Dermis blood vessel endothelial cell (primary cell): ENCODE measurements at regions not wholly inside any gene's neighbourhood (a gene's known extent, or its start where the extent isn't known, plus 50 kb on each side); places are given as distances from the start of the nearest gene placed in this dataset.

ENCODE experiments used
- DNase-seq: peaks from one replicate; pipeline ENCODE4 v3.0.0; 2010

- no peak for DNase-seq
Observed at GRCh38 chr2:67462738-67463496, 65.8 kb downstream of the ETAA1 start.

DNA sequence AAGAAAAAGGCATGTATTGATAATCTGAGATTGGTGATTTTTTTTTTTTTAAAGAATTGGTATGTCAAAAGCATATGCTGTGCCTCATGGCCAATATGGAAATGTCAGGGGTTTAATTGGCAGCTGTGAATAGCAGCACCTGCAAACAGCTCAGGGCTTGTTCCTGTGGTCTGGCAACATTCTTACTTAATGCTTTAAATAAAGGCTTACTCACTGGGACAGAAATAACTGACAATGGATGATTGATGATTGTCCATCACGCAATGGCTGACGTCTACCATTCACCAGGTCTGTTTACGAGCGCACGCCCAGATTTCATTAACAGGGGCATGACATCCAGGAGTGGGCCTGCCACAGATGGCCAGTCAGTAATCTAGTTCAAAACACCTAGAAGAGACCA is 66.7 kb downstream of the ETAA1 start:
- DNase-seq = peak; percentile 75

DNA sequence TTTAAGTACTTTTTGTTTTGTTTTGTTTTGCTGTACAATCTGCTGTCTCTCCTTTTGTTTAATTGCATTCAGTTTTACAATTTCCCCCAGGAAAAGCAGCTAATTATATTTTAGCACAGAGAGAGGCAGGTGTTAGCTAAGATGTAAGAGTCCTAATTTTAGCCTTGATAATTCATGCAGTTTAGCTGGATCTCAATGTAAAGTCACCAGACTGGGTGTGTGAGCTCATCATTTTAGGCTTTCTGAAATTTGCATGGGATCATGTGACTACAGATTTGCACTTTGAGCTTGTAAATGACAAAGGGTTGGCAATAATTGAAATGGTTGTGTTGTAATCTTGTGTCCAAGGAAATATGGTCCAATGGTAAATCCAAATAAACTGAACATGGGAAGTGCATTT is 68.5 kb downstream of the ETAA1 start:
- DNase-seq = no peak

- DNase-seq = no peak
Observed at GRCh38 chr2:67466734-67467133, 69.6 kb downstream of the ETAA1 start.

- DNase-seq = no peak
Observed at GRCh38 chr2:67471681-67472080, 74.5 kb downstream of the ETAA1 start.

DNA sequence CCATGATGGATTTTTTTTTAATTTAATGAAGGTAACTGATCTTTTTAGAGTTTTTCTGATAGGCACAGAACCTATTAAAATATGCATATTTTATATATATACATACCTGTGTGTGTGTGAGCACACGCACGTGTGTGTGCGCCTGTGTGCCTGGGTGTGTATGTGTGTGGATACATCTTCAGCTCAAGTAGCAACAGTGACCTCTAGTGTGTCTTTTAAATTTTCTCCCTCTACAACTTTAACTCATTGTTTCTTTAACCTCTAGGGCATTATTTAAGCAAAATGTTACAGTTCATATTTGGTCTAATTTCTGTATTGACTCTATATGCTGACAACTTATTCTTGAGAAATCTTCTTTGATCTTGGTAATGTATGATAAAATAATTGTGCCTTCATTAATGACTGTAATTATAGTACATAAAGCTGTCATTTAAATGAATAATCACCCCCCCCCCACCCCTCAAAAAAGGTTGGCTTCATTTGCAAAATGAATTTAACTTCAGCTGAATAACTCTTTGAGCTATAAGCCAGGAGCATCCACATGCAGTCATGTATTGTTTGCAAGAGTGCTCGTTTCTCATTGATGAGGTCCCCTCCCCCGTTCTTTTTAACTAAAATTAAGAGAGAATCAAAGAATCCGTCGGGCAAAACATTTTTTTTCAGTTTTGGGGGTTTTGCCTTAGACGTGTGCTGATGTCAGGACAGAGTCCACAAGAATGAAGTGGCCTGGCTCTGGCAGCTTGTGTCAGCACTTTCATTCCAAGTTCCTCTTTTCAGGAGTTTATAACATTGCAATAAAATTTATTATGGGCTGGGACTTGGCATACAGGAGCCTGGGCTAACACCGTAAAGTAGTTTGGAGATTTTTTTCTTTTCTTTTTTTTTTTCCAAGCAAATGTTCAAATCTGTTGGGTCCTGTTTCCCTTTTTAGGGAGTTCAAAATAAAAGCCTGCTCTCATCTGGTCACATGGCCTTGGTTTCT is 80.0 kb downstream of the ETAA1 start:
- peak; percentile 72 for DNase-seq

GRCh38 chr2:67479261-67479660 is 82.1 kb downstream of the ETAA1 start:
- DNase-seq = no peak

GRCh38 chr2:67485431-67485830 is 88.3 kb downstream of the ETAA1 start:
- no peak for DNase-seq

- no peak for DNase-seq
Observed at GRCh38 chr2:67486041-67486796, 89.1 kb downstream of the ETAA1 start.

GRCh38 chr2:67487993-67488392 is 90.9 kb downstream of the ETAA1 start:
- no peak for DNase-seq

GRCh38 chr2:67489396-67489795 is 92.3 kb downstream of the ETAA1 start:
- no peak for DNase-seq

DNA sequence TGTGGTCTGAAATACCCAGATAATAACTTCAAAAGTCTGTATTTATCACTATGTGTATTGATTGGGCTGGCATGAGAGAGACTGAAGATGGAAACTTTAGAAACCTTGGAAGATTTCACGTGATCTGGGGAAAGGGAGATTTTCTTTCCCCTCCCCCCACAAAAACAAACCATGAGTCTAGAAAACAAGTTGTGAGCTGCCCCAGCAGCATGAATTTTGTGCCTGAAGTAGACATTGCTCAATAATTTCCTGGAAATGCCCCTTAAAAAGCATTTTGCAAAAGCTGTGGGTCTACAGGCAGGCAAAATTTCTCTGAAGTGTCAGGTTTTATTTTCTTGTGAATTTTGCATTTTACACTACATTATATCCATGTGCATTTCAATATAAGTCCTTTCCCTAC is 101.8 kb downstream of the ETAA1 start:
- no peak for DNase-seq

DNA sequence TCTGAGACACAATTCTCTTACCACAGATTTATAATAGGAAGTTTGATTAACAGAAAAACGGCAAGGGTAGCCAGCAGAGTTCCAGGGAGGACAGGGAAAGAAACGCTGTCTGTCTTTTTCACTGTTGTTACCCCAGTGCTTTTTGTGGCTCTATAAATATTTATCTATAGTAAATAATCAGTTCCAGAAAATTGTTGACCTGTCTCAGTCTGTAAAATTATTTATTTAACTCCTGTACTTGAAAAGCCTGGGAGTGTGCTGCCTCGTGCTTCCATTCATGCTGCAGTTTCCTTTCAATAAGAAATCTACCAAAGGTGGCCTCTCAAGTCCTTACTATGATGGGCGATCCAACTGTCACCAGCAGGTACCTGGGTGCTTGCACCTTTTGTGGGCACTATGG is 102.9 kb downstream of the ETAA1 start:
- DNase-seq = no peak

- DNase-seq = no peak
Observed at GRCh38 chr2:67500541-67500940, 103.4 kb downstream of the ETAA1 start.

- DNase-seq = peak; percentile 68
Observed at GRCh38 chr2:67502346-67503065, 105.4 kb downstream of the ETAA1 start.

DNA sequence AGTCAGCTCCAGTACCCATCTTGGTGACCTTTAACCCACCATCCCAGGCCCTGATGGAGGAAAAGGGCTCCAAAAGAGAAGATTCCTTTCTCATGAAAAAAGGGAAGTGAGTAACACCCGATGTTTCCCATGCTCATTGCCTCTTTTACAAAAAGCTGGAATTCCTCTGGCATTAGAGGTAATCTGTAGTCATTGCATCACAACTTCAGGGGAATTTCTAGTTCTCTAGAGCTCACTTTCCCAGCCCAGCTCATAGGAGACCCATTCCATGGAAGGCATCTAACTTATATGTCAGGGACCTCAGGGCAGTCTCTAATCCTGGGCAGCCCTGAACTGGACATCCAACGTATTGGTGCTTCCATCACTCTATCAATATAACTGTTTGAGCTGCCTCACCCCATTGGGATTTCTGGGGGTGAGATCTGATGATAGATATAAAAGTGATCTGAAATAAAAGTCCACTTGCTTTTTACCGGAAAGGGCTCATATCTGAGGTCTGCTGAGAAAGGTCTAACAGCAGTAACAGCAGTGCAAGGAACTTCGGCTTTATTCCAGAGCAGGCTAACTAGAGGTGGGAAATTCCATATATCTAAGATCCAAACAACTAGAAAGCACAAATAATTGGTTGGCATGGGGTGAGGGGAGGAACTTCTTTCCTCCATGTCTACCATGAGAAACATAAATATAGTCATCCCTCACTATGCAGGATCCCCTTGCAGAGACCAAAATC is 106.1 kb downstream of the ETAA1 start:
- peak; percentile 96 for DNase-seq

DNA sequence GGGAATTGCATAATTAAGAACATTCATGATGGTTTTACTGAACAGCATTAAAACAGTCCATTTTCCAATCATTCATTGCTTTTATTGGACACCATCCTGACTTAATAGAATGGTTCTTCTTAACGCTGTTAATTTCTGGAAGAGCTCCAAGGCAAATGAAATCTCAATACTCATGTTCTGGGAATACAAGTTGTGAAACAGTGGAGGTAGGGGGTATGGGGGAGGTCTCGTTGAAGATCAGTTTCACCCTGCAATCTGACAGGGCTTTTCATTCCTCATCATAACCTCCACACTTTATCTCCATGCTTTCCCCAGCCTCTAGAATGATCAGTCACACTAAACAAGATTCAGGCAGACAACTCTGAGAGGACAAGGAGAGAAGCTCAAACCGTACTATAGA is 113.6 kb downstream of the ETAA1 start:
- no peak for DNase-seq

DNA sequence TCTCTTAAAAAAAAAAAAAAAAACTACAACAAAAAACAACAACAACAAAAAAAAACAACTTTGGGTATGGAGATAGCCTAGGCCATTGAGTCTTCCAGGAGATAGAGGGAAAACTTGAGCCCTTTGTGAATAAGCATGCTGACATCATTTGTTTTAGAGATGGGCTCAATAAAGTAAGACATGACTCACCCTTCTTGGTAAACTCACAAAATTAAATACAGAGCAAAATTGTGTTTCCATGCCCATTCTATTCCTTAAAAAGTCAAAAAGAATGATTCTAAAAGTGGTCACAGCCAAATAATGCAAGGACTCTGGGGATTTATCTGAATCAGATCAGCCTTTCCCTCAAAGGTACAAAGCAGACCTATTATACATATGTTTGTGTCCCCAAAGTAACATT is 117.4 kb downstream of the ETAA1 start:
- DNase-seq = no peak

GRCh38 chr2:67515056-67515455 is 117.9 kb downstream of the ETAA1 start:
- DNase-seq = no peak

GRCh38 chr2:67515538-67515937 is 118.4 kb downstream of the ETAA1 start:
- DNase-seq = no peak

DNA sequence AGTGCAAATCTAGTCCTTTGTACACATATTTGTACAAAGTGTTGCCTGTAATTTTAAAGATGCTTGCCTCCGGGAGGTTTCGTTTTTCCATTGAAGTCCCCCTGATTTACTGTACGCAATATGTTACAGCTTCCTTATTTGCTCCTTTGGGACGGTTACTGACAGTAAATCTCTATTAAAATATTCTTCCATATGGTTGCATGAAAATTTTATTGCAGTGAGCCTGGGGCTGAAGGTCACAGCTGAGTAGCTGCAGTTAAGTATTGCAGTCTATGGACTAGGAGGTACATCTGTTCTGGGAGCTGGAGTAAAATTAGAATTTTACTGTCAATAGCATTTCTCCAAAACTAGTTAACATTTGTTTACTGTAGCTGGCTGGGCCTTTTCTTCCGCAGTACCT is 119.2 kb downstream of the ETAA1 start:
- no peak for DNase-seq
